SJSA1 (cell line): ENCODE measurements at regions not wholly inside any gene's neighbourhood (a gene's known extent, or its start where the extent isn't known, plus 50 kb on each side); places are given as distances from the start of the nearest gene placed in this dataset.
"Not testable (repeated sequence)": the region's sequence is repeated elsewhere in the genome, so short reads cannot be mapped to it uniquely, and the experiment has no call there.

Source experiments
- DNase-seq, 2 experiments: peaks; one replicate each; pipeline ENCODE4 v3.0.0-alpha.2; 2015 to 2020; ENCODE audit warnings: low spot score in 2 of 2, low read depth in 1 of 2
- H3K27ac ChIP-seq: fragments of 250-450 bp; sonication (Bioruptor Pico); 2 replicates; pipeline ENCODE4 v1.5.1; 2020; ENCODE audit warnings: mild to moderate bottlenecking, moderate library complexity
- H3K27me3 ChIP-seq: fragments of 250-450 bp; sonication (Bioruptor Pico); replicated peaks from 2 replicates; pipeline ENCODE4 v1.5.1; 2020; ENCODE audit warnings: mild to moderate bottlenecking, moderate library complexity
- H3K36me3 ChIP-seq: fragments of 250-450 bp; sonication (Bioruptor Pico); 2 replicates; pipeline ENCODE4 v1.5.1; 2020; ENCODE audit warnings: mild to moderate bottlenecking
- H3K4me1 ChIP-seq: fragments of 250-450 bp; sonication (Bioruptor Pico); replicated peaks from 2 replicates; pipeline ENCODE4 v1.6.1; 2021; ENCODE audit warnings: mild to moderate bottlenecking
- H3K4me3 ChIP-seq: fragments of 250-450 bp; sonication (Bioruptor Pico); 2 replicates; pipeline ENCODE4 v1.5.1; 2020; ENCODE audit warnings: mild to moderate bottlenecking
- H3K9me3 ChIP-seq: fragments of 250-450 bp; sonication (Bioruptor Pico); replicated peaks from 2 replicates; pipeline ENCODE4 v1.5.1; 2020; ENCODE audit warnings: mild to moderate bottlenecking

- no peak for DNase-seq
- H3K27me3 ChIP-seq = no peaks in the 10 kb centered on the region
- no peaks in the 10 kb centered on the region for H3K36me3 ChIP-seq
- no peak overlapping the region for H3K27ac ChIP-seq
- H3K4me3 ChIP-seq = no peak overlapping the region
- no peaks in the 10 kb centered on the region for H3K4me1 ChIP-seq
- H3K9me3 ChIP-seq = no peaks in the 10 kb centered on the region
These were observed 962.1 kb downstream of the KCNJ18 start for GRCh38 chr17:22654447-22654846.

GRCh38 chr17:22669721-22670120 is 977.4 kb downstream of the KCNJ18 start:
- no peak for DNase-seq
- no peaks in the 10 kb centered on the region for H3K36me3 ChIP-seq
- no peaks in the 10 kb centered on the region for H3K27me3 ChIP-seq
- no peak overlapping the region for H3K4me3 ChIP-seq
- H3K4me1 ChIP-seq = no peaks in the 10 kb centered on the region
- H3K9me3 ChIP-seq = no peaks in the 10 kb centered on the region
- H3K27ac ChIP-seq = no peak overlapping the region

- Histone ChIP-seq H3K27ac (no peak overlapping the region), H3K4me3 (no peak overlapping the region), H3K36me3 (no peaks in the 10 kb centered on the region), H3K27me3 (no peaks in the 10 kb centered on the region), H3K4me1 (no peaks in the 10 kb centered on the region), H3K9me3 (no peaks in the 10 kb centered on the region)
- no peak for DNase-seq
These were observed 978.8 kb downstream of the KCNJ18 start for GRCh38 chr17:22671110-22671509.

- Histone ChIP-seq H3K27ac (no peak overlapping the region), H3K4me1 (no peaks in the 10 kb centered on the region), H3K4me3 (no peak overlapping the region), H3K27me3 (no peaks in the 10 kb centered on the region), H3K36me3 (no peaks in the 10 kb centered on the region), H3K9me3 (no peaks in the 10 kb centered on the region)
- no peak for DNase-seq
These were observed 999.9 kb downstream of the KCNJ18 start for GRCh38 chr17:22692066-22692805.

DNA sequence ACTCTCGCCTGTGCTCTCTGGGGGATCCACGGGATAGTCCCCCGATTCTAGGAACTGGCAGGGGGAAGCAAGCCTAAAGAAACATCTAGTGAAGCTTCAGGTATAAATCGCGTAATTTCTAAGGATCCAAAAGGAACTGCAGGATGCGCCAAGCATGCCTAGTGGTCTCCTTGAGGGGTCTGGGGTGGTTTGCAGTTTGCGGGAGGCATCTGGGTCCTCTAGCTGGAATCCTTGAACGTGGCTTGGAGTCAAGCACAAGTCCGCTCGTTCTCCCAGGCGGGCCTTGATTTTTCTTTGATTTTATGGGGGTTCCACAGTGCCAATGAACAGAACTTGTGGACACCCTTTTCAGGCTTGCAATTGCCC is 1000.5 kb downstream of the KCNJ18 start:
- Histone ChIP-seq H3K27me3 (no peaks in the 10 kb centered on the region), H3K4me3 (no peak overlapping the region), H3K36me3 (no peaks in the 10 kb centered on the region), H3K27ac (no peak overlapping the region), H3K4me1 (no peaks in the 10 kb centered on the region), H3K9me3 (no peaks in the 10 kb centered on the region)
- no peak for DNase-seq

DNA sequence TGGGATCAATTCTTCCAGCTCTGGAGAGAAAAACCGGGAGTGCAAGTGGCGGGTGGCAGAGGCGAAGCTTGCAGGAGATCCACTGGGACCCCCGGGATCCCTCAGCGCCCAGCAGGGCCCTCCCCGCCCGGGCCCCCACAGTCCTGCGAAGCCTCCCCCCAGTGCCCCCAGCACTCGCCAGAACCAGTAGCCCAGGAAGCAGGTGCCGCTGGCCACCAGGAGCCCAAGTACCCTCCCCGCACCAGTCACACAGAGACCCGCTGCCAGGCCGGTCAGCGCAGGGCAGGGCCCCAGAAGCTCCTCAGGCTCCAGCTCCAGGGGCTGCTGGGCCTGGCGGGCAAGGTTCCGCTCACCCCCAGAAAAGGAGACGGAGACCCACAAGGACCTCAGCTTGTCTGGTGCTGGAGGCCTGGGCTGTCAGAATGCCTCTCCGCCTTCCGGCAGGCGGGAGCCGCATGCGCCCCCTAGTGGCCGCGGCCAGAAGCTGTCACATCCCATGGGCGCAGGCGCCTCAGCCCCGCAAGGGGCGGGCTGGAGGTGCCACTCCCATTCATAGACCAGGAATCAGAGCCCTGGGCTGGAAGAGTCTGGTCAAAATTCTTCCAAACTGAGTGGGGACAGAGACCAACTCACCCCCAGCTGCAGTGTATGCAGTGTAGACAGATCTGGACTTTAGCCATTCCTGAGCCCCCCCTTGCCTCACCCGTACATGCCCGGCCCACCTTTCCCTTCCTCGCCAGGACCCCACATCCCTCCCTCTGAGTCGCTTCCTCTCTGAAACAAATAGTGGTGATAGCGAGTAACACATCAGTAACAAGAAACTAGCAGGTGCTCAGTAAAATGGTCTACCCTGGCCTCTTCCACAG is 1002.3 kb downstream of the KCNJ18 start:
- Histone ChIP-seq H3K9me3 (0 out of 2 replicates have a peak, but pooled peaks cover 2% of the 10 kb centered on the region), H3K27me3 (no peaks in the 10 kb centered on the region), H3K27ac (no peak overlapping the region), H3K4me1 (no peaks in the 10 kb centered on the region), H3K36me3 (no peaks in the 10 kb centered on the region), H3K4me3 (no peak overlapping the region)
- no peak for DNase-seq

DNA sequence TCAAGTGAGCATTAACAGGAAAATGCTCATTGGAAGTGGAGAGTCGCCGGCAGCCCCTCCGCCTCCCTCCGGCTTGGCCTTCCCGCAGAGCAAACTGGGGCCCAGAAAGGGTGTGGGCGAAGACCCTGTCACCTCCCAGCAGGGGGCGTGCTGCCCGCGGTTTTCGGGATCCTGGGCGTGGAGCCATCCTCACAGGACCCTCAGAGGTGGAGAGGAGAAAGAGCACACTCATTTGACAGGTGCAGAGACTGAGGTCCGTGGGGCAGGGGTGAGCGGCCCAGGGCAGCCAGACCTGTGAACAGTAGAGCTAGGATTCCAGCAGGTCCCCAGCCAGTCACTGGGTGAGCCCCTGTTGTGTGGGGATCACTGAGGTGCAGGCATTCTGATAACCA is 1002.9 kb downstream of the KCNJ18 start:
- no peaks in the 10 kb centered on the region for H3K4me1 ChIP-seq
- no peaks in the 10 kb centered on the region for H3K27me3 ChIP-seq
- H3K9me3 ChIP-seq = 0 out of 2 replicates have a peak, but pooled peaks cover 2% of the 10 kb centered on the region
- no peaks in the 10 kb centered on the region for H3K36me3 ChIP-seq
- no peak overlapping the region for H3K27ac ChIP-seq
- no peak for DNase-seq
- no peak overlapping the region for H3K4me3 ChIP-seq

GRCh38 chr17:22703204-22703603 is 1010.9 kb downstream of the KCNJ18 start:
- H3K4me3 ChIP-seq = no peak overlapping the region
- no peaks in the 10 kb centered on the region for H3K36me3 ChIP-seq
- no peaks in the 10 kb centered on the region for H3K27me3 ChIP-seq
- no peak overlapping the region for H3K27ac ChIP-seq
- no peak for DNase-seq
- 0 out of 2 replicates have a peak, but pooled peaks cover 2% of the 10 kb centered on the region for H3K9me3 ChIP-seq
- H3K4me1 ChIP-seq = no peaks in the 10 kb centered on the region

- no peaks in the 10 kb centered on the region for H3K27me3 ChIP-seq
These were observed 1011.6 kb downstream of the KCNJ18 start for GRCh38 chr17:22703786-22704441.

DNA sequence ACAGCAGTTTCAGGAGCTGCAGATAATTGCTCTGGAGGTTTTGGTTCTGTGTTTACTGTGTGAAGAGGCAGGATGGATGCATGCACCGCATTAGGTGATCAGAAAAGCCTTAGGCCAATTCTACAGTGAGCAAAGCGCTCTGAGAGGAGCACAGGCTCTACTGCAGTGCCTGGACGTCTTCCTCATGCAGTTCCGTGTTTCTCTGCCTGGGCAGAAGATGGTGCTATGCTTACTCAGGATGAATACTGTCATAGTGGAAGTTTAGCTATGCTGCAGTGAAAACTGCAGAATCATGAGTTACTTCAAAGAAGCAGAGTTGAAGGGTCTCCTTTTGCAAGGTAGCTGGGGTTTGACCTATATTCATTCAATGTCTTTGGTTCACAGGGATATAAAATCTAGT is 1012.4 kb downstream of the KCNJ18 start:
- DNase-seq = no peak
- Histone ChIP-seq H3K4me1 (no peaks in the 10 kb centered on the region), H3K27ac (no peak overlapping the region), H3K4me3 (no peak overlapping the region), H3K36me3 (no peaks in the 10 kb centered on the region), H3K27me3 (no peaks in the 10 kb centered on the region), H3K9me3 (no peaks in the 10 kb centered on the region)

More at GRCh38 chr17:22703786-22704441, 1011.6 kb downstream of the KCNJ18 start:
- H3K4me3 ChIP-seq = no peak overlapping the region
- DNase-seq = no peak
- no peaks in the 10 kb centered on the region for H3K9me3 ChIP-seq
- H3K27ac ChIP-seq = no peak overlapping the region
- no peaks in the 10 kb centered on the region for H3K4me1 ChIP-seq
- H3K36me3 ChIP-seq = no peaks in the 10 kb centered on the region

DNA sequence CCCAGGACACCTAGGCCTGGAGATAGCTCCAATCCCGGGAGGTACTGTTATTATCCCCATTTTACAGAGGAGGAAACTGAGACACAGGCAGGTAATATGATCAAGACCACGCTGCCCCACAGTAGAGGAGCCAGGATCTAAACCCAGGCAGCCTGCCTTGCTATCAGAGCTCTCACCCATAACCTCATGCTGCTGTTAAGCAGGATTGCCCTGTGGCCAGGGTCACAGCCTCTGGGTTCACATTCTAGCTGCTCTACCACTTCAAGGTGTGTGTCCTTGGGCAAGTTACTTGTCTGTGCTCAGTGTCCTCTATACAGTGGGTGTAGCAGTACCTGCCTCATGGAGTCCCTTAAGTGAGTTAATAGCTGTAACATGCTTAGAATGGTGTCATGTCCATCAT is 1015.3 kb downstream of the KCNJ18 start:
- no peak for DNase-seq
- no peaks in the 10 kb centered on the region for H3K9me3 ChIP-seq
- H3K27ac ChIP-seq = no peak overlapping the region
- H3K36me3 ChIP-seq = no peaks in the 10 kb centered on the region
- H3K4me3 ChIP-seq = no peak overlapping the region
- no peaks in the 10 kb centered on the region for H3K27me3 ChIP-seq
- H3K4me1 ChIP-seq = no peaks in the 10 kb centered on the region

DNA sequence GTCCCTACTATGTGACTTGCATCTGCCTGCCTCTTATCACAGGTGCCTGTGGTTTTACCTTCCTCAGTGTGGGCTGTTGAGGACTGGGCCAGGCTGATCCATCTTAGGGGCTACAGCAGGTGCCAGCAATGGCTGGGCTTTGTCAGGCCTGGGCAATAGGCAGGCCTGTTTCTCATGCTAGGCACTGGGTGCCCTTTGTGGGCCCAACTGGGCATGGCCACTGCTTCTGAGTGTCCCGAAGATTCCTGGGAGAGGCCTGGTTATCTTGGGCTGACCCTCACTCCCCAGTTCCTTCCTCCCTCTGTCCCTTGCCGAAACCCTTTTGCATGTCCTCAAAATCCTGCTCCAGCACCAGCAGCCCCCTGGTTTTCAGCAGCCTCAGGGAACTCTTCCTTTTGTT is 1024.9 kb downstream of the KCNJ18 start:
- no peaks in the 10 kb centered on the region for H3K36me3 ChIP-seq
- H3K4me1 ChIP-seq = no peaks in the 10 kb centered on the region
- no peaks in the 10 kb centered on the region for H3K27me3 ChIP-seq
- no peak for DNase-seq
- H3K9me3 ChIP-seq = no peaks in the 10 kb centered on the region
- H3K4me3 ChIP-seq = no peak overlapping the region
- no peak overlapping the region for H3K27ac ChIP-seq

DNA sequence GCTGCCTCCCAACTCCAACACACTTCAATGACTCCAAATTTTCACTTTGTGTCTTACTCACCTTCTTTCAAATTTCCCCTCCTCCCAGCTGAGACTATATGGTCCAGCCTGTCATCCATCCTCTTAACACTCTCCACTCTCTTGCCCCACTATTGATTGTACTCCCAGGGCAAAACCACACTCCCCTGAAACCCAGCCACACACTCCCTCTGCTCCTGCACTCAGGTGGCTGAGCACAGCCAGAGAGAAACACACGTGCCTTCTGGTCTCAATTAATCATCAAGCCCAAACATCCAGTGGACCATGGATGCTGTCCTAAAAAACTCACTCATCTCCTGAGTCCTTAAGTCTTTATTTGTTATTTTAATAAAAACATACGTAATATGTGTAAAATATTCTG is 1026.4 kb downstream of the KCNJ18 start:
- no peaks in the 10 kb centered on the region for H3K4me1 ChIP-seq
- H3K27ac ChIP-seq = no peak overlapping the region
- H3K9me3 ChIP-seq = no peaks in the 10 kb centered on the region
- no peak for DNase-seq
- H3K36me3 ChIP-seq = no peaks in the 10 kb centered on the region
- H3K4me3 ChIP-seq = no peak overlapping the region
- H3K27me3 ChIP-seq = no peaks in the 10 kb centered on the region

GRCh38 chr17:22741066-22741465 is 1048.7 kb downstream of the KCNJ18 start:
- H3K4me3 ChIP-seq, H3K36me3 ChIP-seq: not testable (repeated sequence)
- DNase-seq = peak in 1 of 2 experiments; percentile 23

More at GRCh38 chr17:22741066-22741465, 1048.7 kb downstream of the KCNJ18 start:
- H3K9me3 ChIP-seq, H3K27ac ChIP-seq, H3K4me1 ChIP-seq, H3K27me3 ChIP-seq: not testable (repeated sequence)
